ENCODE measurements at regions not wholly inside any gene's neighbourhood (a gene's known extent, or its start where the extent isn't known, plus 50 kb on each side); places are given as distances from the start of the nearest gene placed in this dataset.
"Not testable (repeated sequence)": the region's sequence is repeated elsewhere in the genome, so short reads cannot be mapped to it uniquely, and the experiment has no call there.

- no peak for DNase-seq (ENCODE audit: low read depth, low spot score)
Measured at GRCh38 chr10:106082865-106083264, 1081.6 kb downstream of the SORCS1 start.

DNA sequence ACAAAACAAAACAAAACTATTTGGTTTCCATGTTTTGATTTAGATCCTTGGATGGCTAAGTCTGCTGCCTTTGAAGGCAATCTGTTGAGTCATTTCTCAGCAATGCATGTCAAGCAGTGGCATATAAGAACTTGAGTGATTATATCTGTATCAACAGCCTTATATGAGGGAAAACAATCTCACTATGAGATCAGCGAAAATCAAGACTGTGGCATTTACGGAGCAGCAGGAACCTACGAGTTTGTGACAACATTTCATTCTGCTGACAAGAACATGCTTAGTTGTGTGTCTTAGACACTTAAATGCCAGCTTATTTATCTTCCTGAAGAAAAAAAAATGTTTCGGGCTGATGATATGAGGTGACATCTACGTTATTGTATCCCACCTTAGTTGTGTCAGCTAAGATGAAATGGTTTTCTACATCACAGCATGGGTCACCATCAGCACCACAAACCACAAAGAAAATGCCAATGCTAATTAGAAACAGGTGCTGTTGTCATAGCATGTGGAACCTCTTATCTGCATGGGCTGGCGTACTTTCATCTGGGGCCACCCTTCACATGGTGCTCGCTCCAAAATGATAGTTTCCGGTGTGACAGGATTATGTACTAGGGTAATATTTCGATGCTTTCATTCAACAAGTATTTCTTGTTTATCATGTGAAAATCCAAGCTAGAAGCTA, 1085.5 kb downstream of the SORCS1 start:
- peak; percentile 78 for DNase-seq (ENCODE audit: low read depth, low spot score)

DNA sequence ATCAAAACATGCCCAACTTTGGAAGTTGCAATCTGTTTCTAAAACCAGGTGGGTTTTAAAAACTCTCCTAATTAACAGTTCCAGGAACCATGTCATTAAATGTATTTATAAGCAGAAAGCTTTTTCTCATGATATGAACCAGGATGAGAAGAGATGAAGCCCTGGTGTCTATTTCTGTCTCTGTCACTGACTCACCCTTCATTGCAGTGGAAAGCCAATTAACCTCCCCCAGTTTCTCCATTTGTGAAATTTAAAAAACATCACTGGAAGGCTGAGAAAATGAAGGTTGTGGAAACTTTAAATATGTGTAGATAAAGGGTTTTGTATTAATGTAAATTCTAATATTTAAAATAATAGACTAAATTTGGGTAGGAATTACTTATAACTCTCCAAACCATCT, 1088.0 kb downstream of the SORCS1 start:
- no peak for DNase-seq (ENCODE audit: low read depth, low spot score)

DNA sequence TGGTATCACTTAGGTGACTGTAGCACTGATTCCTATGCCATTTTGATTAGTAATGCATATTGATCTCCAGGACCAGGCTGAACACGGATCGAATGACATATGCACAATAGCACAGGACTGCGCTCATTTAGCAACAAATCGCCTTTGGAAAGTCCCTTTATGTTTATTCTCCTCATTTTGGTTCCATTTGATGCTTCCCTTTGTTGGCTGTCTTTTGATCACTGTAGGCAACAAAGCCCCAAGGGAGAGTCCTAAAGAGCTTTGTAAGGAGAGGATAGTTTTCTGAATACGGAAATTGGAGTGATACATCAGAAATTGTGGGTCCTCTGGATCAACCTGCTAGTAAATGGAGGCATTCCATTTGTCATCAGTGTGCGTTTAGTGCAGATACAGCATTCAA, 1111.4 kb downstream of the SORCS1 start:
- DNase-seq (ENCODE audit: low read depth, low spot score), result no peak

DNA sequence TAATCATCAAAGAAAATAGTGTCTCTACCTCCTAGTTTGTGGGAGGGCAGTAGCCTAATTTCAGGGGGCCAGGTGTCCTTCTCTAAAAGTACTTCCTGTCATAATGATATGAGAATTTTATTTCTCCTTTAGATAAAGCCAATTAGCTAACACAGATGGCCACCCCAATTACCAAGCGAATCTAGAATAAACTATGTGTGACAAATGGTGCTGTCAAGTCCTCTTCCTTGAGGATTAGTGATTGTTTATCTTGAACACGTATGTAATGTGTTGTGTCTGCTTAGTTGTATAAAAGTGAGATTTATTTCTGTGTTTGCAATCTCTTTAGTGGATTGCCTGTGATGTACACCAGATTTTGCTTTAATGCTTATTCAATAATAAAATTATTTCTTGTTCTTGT, 1120.0 kb downstream of the SORCS1 start:
- no peak for DNase-seq (ENCODE audit: low read depth, low spot score)

DNA sequence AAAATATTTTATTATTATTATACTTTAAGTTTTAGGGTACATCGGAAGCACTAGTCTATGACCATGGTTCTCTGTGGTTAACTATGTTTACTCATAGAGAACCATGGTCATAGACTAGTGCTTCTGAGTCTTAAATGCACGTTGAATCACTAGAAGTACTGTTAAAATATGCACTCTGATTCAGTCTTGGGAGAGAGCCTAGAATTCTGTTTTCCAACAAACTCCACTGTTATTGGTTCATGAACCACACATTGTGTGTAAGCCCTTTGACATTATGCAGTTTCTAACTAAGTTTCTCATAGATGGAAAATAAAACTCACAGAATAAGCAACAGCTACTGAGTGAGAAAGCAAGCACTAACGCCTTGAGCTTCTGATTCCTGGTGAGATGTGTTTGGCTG, 1120.6 kb downstream of the SORCS1 start:
- DNase-seq (ENCODE audit: low read depth, low spot score), result peak; percentile 82

DNA sequence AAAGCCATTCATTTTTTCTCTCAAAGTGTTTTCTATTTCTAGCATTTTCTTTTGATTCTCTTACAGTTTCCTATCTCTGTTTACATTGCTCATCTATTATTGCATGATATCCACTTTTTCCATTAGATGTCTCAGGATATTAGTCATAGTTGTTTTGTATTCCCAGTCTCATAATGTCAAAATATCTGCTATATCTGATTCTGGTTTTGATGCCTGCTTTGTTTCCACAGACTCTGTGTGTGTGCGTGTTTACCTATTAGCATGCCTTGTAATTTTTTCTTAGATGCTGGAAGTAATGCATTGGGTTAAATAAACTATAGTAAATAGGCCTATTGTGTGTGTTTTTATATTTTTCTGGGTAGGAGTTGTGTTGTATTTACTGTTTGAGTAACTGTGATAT, 1126.3 kb downstream of the SORCS1 start:
- DNase-seq (ENCODE audit: low read depth, low spot score), result no peak

- no peak for DNase-seq (ENCODE audit: low read depth, low spot score)
Measured at GRCh38 chr10:106033065-106033464, 1131.4 kb downstream of the SORCS1 start.

DNA sequence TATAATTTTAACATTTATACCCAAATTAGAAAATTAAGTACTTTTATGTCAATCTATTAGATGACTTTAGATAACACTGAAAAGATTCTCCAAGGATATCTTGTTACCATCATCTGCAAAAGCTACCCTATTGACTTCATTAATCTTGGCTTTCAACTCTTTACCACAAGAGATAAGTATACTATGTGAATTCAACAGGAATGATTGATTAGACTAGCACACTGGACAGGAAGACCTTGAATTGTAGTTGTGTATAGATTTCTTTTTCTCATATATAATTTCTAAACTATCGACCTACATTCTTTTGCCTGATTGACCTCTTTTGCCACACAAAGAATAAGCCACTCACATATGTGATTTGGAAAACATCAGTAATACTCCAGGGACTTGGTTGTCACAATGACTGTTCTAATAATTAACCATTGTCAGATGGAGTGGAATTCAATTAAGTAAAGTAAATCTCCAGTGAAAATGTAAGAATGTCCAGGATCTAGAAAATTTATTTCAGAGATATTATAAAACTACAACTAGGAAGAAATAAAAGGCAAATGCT, 1132.0 kb downstream of the SORCS1 start:
- no peak for DNase-seq (ENCODE audit: low read depth, low spot score)

- DNase-seq (ENCODE audit: low read depth, low spot score), result no peak
Measured at GRCh38 chr10:106027240-106027639, 1137.3 kb downstream of the SORCS1 start.

GRCh38 chr10:106025208-106025811, 1139.2 kb downstream of the SORCS1 start:
- DNase-seq (ENCODE audit: low read depth, low spot score), result no peak

- no peak for DNase-seq (ENCODE audit: low read depth, low spot score)
Measured at GRCh38 chr10:106023329-106023728, 1141.2 kb downstream of the SORCS1 start.

DNA sequence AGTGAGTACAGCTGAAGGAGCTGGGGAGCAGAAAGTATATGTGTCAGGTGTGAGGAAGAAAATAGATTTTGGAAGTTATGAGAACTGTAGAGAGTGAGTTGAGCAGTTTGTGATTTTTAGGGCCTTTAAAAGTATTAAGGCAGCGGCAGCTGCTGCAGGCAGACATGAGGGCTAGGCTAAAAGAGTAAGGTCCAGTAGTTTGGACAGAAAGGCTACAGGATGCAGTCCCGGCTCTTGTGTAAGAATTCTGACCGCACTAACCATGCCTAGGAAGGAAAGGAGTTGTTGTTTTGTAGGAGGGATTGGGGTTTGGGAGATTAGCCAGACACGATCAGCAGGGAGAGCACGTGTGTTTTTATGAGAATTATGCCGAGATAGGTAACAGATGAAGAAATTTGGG, 1144.9 kb downstream of the SORCS1 start:
- DNase-seq (ENCODE audit: low read depth, low spot score), result not testable (repeated sequence)

- DNase-seq (ENCODE audit: low read depth, low spot score), result not testable (repeated sequence)
Measured at GRCh38 chr10:106015369-106016199, 1148.9 kb downstream of the SORCS1 start.

- no peak for DNase-seq (ENCODE audit: low read depth, low spot score)
Measured at GRCh38 chr10:106011250-106011649, 1153.3 kb downstream of the SORCS1 start.

DNA sequence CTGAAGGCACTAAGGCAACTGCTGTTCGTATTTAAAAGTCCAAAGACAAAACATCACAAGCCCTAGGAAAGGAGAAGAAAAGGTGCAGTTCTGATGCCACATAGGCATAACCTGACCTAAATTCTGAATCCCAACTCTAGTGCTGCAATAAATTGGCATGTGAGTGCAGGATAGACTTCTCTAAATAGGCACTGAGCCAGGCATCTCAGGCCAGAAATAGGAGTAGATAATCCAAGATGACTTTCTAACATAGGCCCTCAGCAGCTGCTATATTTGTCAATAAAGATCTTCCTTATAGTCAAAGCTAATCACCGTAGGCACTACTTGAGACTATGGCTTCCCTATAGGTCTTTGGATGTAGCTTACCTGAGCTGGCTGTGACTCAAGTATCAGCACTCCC, 1163.8 kb downstream of the SORCS1 start:
- no peak for DNase-seq (ENCODE audit: low read depth, low spot score)

- DNase-seq (ENCODE audit: low read depth, low spot score), result peak; percentile 8
Measured at GRCh38 chr10:105993609-105994008, 1170.9 kb downstream of the SORCS1 start.

- DNase-seq (ENCODE audit: low read depth, low spot score), result no peak
Measured at GRCh38 chr10:105992928-105993327, 1171.6 kb downstream of the SORCS1 start.

GRCh38 chr10:105990529-105990928, 1174.0 kb downstream of the SORCS1 start:
- no peak for DNase-seq (ENCODE audit: low read depth, low spot score)

GRCh38 chr10:105989995-105990394, 1174.5 kb downstream of the SORCS1 start:
- no peak for DNase-seq (ENCODE audit: low read depth, low spot score)

DNA sequence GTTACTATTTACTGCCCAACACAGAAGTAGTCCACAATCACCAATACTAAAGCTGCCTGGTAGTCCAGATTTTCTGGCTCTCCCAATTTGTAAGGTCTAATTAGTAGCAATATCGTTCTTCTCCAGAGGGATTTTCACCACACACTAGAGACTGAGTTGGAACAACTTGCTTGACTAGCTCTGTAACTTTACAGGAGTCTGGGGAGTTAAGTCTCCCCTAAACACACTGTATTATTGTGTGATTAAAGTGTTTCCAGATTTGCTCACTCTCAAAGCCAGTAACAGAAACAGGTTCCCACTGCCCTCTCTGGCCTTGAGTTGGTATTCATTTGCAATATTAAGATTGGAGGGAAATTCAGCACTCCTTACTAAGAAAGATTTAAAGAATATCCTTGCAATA, 1175.7 kb downstream of the SORCS1 start:
- no peak for DNase-seq (ENCODE audit: low read depth, low spot score)

DNA sequence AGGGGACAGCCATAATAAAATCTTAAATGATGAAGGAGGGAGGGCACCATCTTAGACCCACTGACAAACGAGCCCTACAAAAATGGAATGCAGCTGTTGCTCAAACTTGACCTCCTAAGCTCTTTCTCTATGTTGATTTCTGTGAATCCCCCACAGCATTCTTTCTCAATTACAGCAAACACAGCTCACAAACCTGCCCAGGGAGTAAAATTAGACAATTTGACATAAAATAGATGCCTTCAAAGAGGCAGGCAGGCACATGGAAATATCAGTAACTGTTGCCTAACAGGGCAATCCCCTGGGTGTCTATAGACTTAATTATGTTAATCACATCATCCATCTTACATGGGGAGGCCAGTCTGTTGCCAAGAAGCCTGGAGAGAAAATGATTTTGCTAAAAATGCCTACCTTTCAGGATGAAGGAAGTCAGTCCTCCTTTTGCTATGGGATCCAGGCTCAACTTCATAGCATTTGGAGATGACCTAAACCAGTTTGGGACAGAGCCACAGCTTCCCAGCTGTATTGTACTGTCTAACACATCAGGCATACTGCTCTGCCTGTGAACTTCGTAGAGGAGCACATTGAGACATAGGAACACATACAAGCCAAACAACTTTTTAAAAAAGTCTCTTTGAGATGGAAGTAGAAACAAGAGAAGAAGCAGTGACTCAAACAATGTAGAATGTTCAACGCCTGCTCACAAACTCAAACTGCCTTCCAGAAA, 1177.4 kb downstream of the SORCS1 start:
- DNase-seq (ENCODE audit: low read depth, low spot score), result no peak
